Liver (tissue), 8 donors: ENCODE measurements at regions not wholly inside any gene's neighbourhood (a gene's known extent, or its start where the extent isn't known, plus 50 kb on each side); places are given as distances from the start of the nearest gene placed in this dataset.

ENCODE experiments used
- DNase-seq: peaks from one replicate; pipeline ENCODE4 v3.0.0-alpha.2; 2017; ENCODE audit warnings: low spot score
- H3K27ac ChIP-seq, 2 donors: one replicate each; pipeline ENCODE4 v1.7.0; 2013; ENCODE audit warnings: inconsistent platforms in 2 of 2, low read length in 2 of 2, control low read depth in 1 of 2, low read depth in 1 of 2, mild to moderate bottlenecking in 1 of 2
- H3K27me3 ChIP-seq, 4 donors: one replicate each; pipeline versions ENCODE4 v1.6.1 to v1.7.0; 2013; ENCODE audit warnings: low read length in 3 of 4, inconsistent platforms in 1 of 4, mild to moderate bottlenecking in 1 of 4, moderate library complexity in 1 of 4; ENCODE audit not compliant: control insufficient read depth in 4 of 4, insufficient read depth in 4 of 4
- H3K36me3 ChIP-seq, 4 donors: one replicate each; pipeline versions ENCODE4 v1.6.1 to v1.7.0; 2013; ENCODE audit warnings: low read length in 3 of 4, mild to moderate bottlenecking in 3 of 4, low read depth in 1 of 4, moderate library complexity in 1 of 4; ENCODE audit not compliant: control insufficient read depth in 4 of 4, insufficient read depth in 3 of 4
- H3K4me1 ChIP-seq, 4 donors: one replicate each; pipeline versions ENCODE4 v1.6.1 to v1.7.0; 2013; ENCODE audit warnings: low read length in 3 of 4, mild to moderate bottlenecking in 3 of 4, moderate library complexity in 1 of 4; ENCODE audit not compliant: control insufficient read depth in 4 of 4, insufficient read depth in 4 of 4
- H3K4me3 ChIP-seq, 3 donors: one replicate each; pipeline versions ENCODE4 v1.6.1 to v1.7.0; 2013; ENCODE audit warnings: low read length in 3 of 3, control low read depth in 1 of 3, low read depth in 1 of 3, mild to moderate bottlenecking in 1 of 3
- H3K9ac ChIP-seq, 2 donors: one replicate each; pipeline ENCODE4 v1.7.0; 2013; ENCODE audit warnings: low read length in 2 of 2, mild to moderate bottlenecking in 2 of 2, moderate library complexity in 2 of 2, control low read depth in 1 of 2, low read depth in 1 of 2
- H3K9me3 ChIP-seq, 4 donors: one replicate each; pipeline versions ENCODE4 v1.6.1 to v1.7.0; 2013; ENCODE audit warnings: low read length in 3 of 4; ENCODE audit not compliant: control insufficient read depth in 4 of 4
- CTCF ChIP-seq: fragments of 150-350 bp; IDR thresholded peaks from 2 replicates; pipeline ENCODE4 v1.5.1; 2017; ENCODE audit warnings: improper control_type of control experiment, low read depth, low read length; ENCODE audit not compliant: missing input control
- EGR1 ChIP-seq, 2 donors: IDR thresholded peaks; 2 replicates each; pipeline ENCODE4 v1.6.1; 2016 to 2018; ENCODE audit warnings: antibody characterized with exemption in 2 of 2, low read depth in 2 of 2
- FOXA2 ChIP-seq: IDR thresholded peaks from 2 replicates; pipeline ENCODE4 v1.6.1; 2016; ENCODE audit warnings: antibody characterized with exemption
- MAX ChIP-seq: IDR thresholded peaks from 2 replicates; pipeline ENCODE4 v1.6.1; 2016; ENCODE audit warnings: antibody characterized with exemption
- RAD21 ChIP-seq, 2 donors: IDR thresholded peaks; 2 replicates each; pipeline ENCODE4 v1.6.1; 2016; ENCODE audit warnings: antibody characterized with exemption in 2 of 2, mild to moderate bottlenecking in 2 of 2
- RXRA ChIP-seq, 2 donors: IDR thresholded peaks; 2 replicates each; pipeline ENCODE4 v1.6.1; 2017 to 2018; ENCODE audit warnings: antibody characterized with exemption in 2 of 2, mild to moderate bottlenecking in 1 of 2
- TAF1 ChIP-seq: conservative IDR thresholded peaks from 2 replicates; pipeline ENCODE4 v1.6.1; 2016; ENCODE audit warnings: antibody characterized with exemption, mild to moderate bottlenecking
- ZBTB33 ChIP-seq: IDR thresholded peaks from 2 replicates; pipeline ENCODE4 v1.6.1; 2016; ENCODE audit warnings: antibody characterized with exemption
- WGBS: extraction: QIAGEN DNeasy Blood & Tissue Kit; methylation state at CpG from one replicate; pipeline ENCODE4 v1.1.7; 2013; 5-methylcytosine and 5-hydroxymethylcytosine counted together
- donor health status: healthy.
- donor health status: healthy.
- donor health status: healthy.
- donor health status: healthy.
- donor health status: healthy.

- TF ChIP-seq EGR1 (IDR thresholded peaks at IDR 0.05; ENCODE audit: low read depth in 2 of 2) (no peak), FOXA2 (no peak), ZBTB33 (no peak), RAD21 (IDR thresholded peaks at IDR 0.05) (no peak), CTCF (no peak)
- H3K4me3 ChIP-seq, result no peak overlapping the region
- no peaks in the 10 kb centered on the region for H3K36me3 ChIP-seq
- H3K9ac ChIP-seq, result no peak overlapping the region
- no peak overlapping the region for H3K27ac ChIP-seq
- peaks cover 0 to 2% (median 0%) of the 10 kb centered on the region in 4 donors for H3K9me3 ChIP-seq
- 94% methylated on average over 3 of the region's 3 CpGs for WGBS
- H3K4me1 ChIP-seq, result no peaks in the 10 kb centered on the region
- no peaks in the 10 kb centered on the region for H3K27me3 ChIP-seq
- no peak for DNase-seq
These were observed 279.9 kb downstream of the ATXN7L3B start for GRCh38 chr12:74817499-74817898.

GRCh38 chr12:74818412-74818811 lies 280.8 kb downstream of the ATXN7L3B start:
- Histone ChIP-seq H3K9me3 (peaks cover 0 to 2% (median 0%) of the 10 kb centered on the region in 4 donors), H3K4me1 (no peaks in the 10 kb centered on the region), H3K27ac (no peak overlapping the region), H3K9ac (no peak overlapping the region), H3K4me3 (no peak overlapping the region), H3K27me3 (no peaks in the 10 kb centered on the region), H3K36me3 (no peaks in the 10 kb centered on the region)
- DNase-seq, result no peak
- TF ChIP-seq FOXA2 (no peak), CTCF (no peak), MAX (no peak), TAF1 (no peak), ZBTB33 (no peak), RXRA (IDR thresholded peaks at IDR 0.05) (no peak)
- WGBS, result 75% methylated on average over 2 of the region's 2 CpGs
